ENCODE measurements at regions not wholly inside any gene's neighbourhood (a gene's known extent, or its start where the extent isn't known, plus 50 kb on each side); places are given as distances from the start of the nearest gene placed in this dataset.

GRCh38 chr2:60149176-60149575 is 404.3 kb downstream of the BCL11A start:
- Histone ChIP-seq H2BK120ac (replicated peaks; ENCODE audit: low read depth, low read length) (no peak overlapping the region), H4K91ac (replicated peaks; ENCODE audit: insufficient read length, low read length) (no peak overlapping the region), H3K9ac (replicated peaks in 1 of 4; ENCODE audit: extremely low read depth in 1 of 4, low read depth in 3 of 4, low read length in 3 of 4) (no peak overlapping the region), H3K18ac (ENCODE audit: extremely low read depth, low read length) (no peak overlapping the region), H4K8ac (ENCODE audit: extremely low read depth, insufficient read depth, low read length) (no peak overlapping the region), H2AK5ac (ENCODE audit: low read depth, low read length) (no peak overlapping the region), H3K36me3 (ENCODE audit: control insufficient read depth in 2 of 4, insufficient read depth in 4 of 4, low read length in 3 of 4) (no peaks in the 10 kb centered on the region), H2BK12ac (ENCODE audit: low read depth, low read length) (no peak overlapping the region), H3K23ac (ENCODE audit: insufficient read length) (no peak overlapping the region), H3K56ac (replicated peaks; ENCODE audit: insufficient read length, low read depth, low read length) (no peak overlapping the region), H3K14ac (ENCODE audit: insufficient read length) (no peak overlapping the region), H3K4me3 (ENCODE audit: extremely low read depth in 1 of 4, insufficient read depth in 2 of 4, low read depth in 3 of 4, low read length in 4 of 4) (no peak overlapping the region), H2BK15ac (ENCODE audit: low read length) (no peak overlapping the region), H3K79me1 (ENCODE audit: low read depth, low read length) (no peaks in the 10 kb centered on the region), H2BK20ac (ENCODE audit: low read length) (no peak overlapping the region), H4K20me1 (replicated peaks in 1 of 2; ENCODE audit: control insufficient read depth in 1 of 2, insufficient read depth in 2 of 2, low read length in 2 of 2) (no peaks in the 10 kb centered on the region), H3K23me2 (ENCODE audit: low read depth, low read length) (no peaks in the 10 kb centered on the region), H3K4ac (replicated peaks; ENCODE audit: insufficient read length, low read depth, low read length) (no peak overlapping the region), H2BK5ac (ENCODE audit: low read depth, low read length) (no peak overlapping the region), H2AFZ (ENCODE audit: low read length) (no peak overlapping the region), H3K27ac (ENCODE audit: low read depth, low read length) (no peak overlapping the region), H3K9me3 (ENCODE audit: insufficient read depth in 2 of 2, low read depth in 1 of 2, low read length in 1 of 2) (peaks cover 0 to 3% of the 10 kb centered on the region in 2 experiments; a peak in 1 of 4 replicates), H3K27me3 (replicated peaks in 1 of 4; ENCODE audit: control insufficient read depth in 3 of 4, extremely low read depth in 1 of 4, insufficient read depth in 3 of 4, low read length in 3 of 4) (no peaks in the 10 kb centered on the region), H3K79me2 (ENCODE audit: control insufficient read depth in 1 of 2, insufficient read depth in 2 of 2, low read length in 2 of 2) (no peaks in the 10 kb centered on the region), H4K5ac (ENCODE audit: insufficient read length, low read depth, low read length) (no peak overlapping the region), H3K4me1 (replicated peaks in 1 of 4; ENCODE audit: control insufficient read depth in 3 of 4, insufficient read depth in 4 of 4, low read length in 3 of 4) (no peaks in the 10 kb centered on the region), H3K4me2 (ENCODE audit: insufficient read depth in 1 of 2, low read depth in 2 of 2, low read length in 2 of 2) (no peak overlapping the region)
- DNase-seq (ENCODE audit: low read depth in 1 of 2, low spot score in 2 of 2): no peak
- no peak for FAIRE-seq
- CTCF ChIA-PET (ENCODE audit: partially characterized antibody): no interaction called here
- 100% methylated on average over 1 of the region's 1 CpG; no CpG with 5 or more reads in 1 of the 2 experiments for WGBS, 2 experiments (ENCODE audit: extremely low coverage in 1 of 2, insufficient coverage in 1 of 2, insufficient read length in 1 of 2, insufficient replicate concordance in 2 of 2, low coverage in 1 of 2, low lambda C conversion rate in 2 of 2, missing lambda C conversion rate in 1 of 2)
- POLR2A ChIA-PET (ENCODE audit: partially characterized antibody): interaction anchor here (0.6 kb wide), 1 partner anchor 67 kb away, joined by 3 read pairs; no protein-coding TSS in a partner anchor
- TF ChIP-seq SAP30 (IDR thresholded peaks at IDR 0.05; ENCODE audit: insufficient read depth, insufficient replicate concordance, low read length) (no peak), TAF7 (optimal IDR thresholded peaks at IDR 0.05; ENCODE audit: borderline replicate concordance, low read depth, low read length) (no peak), YY1 (IDR thresholded peaks at IDR 0.05; ENCODE audit: low read depth, low read length) (no peak), CEBPB (IDR thresholded peaks at IDR 0.05; ENCODE audit: low read depth, low read length) (no peak), POU5F1 (IDR thresholded peaks at IDR 0.05; ENCODE audit: low read depth, low read length) (no peak), CHD1 (IDR thresholded peaks at IDR 0.05; ENCODE audit: low read depth, low read length) (no peak), CREB1 (IDR thresholded peaks at IDR 0.05) (no peak)
